Naive thymus-derived CD4-positive, alpha-beta T cell (primary cell): ENCODE measurements at regions not wholly inside any gene's neighbourhood (a gene's known extent, or its start where the extent isn't known, plus 50 kb on each side); places are given as distances from the start of the nearest gene placed in this dataset.
A peak's percentile ranks its signal among the peaks of the same experiment; 100 is the strongest.

Experiments
- ATAC-seq: fragments of 150-1000 bp; cut with Tn5 transposase; 2 replicates; pipeline ENCODE4 v1.10.0; 2021; ENCODE audit warnings: mild to moderate bottlenecking, moderate library complexity
- CTCF ChIA-PET: fragments of 350-600 bp; sonication (Branson Sonifier 250); formaldehyde crosslinking; loops from one replicate; lab custom pipeline; 2021; ENCODE audit warnings: antibody characterized with exemption; lab: Charles Lee
- POLR2A ChIA-PET: fragments of 350-600 bp; sonication (Branson Sonifier 250); formaldehyde crosslinking; loops from one replicate; lab custom pipeline; 2021; ENCODE audit warnings: antibody characterized with exemption, inconsistent platforms; lab: Charles Lee
- DNase-seq, 9 donors: peaks; one replicate each; pipeline versions ENCODE4 v3.0.0 to v3.0.0-alpha.2; 2020 to 2022; ENCODE audit warnings: mixed read lengths in 1 of 9
- H3K27ac ChIP-seq: one replicate; pipeline ENCODE4 v1.7.0; 2013; ENCODE audit warnings: mild to moderate bottlenecking, low read depth, low read length, moderate library complexity
- H3K27me3 ChIP-seq, 2 donors: one replicate each; pipeline ENCODE4 v1.7.0; 2013; ENCODE audit warnings: low read length in 2 of 2, mild to moderate bottlenecking in 2 of 2, moderate library complexity in 2 of 2; ENCODE audit not compliant: control insufficient read depth in 2 of 2, insufficient read depth in 2 of 2
- H3K36me3 ChIP-seq, 3 experiments: 1 replicate in 2 of 3; 2 replicates in 1 of 3; pipeline ENCODE4 v1.7.0; 2013; ENCODE audit warnings: low read length in 3 of 3, mild to moderate bottlenecking in 3 of 3, moderate library complexity in 1 of 3; ENCODE audit not compliant: insufficient read depth in 3 of 3, control insufficient read depth in 2 of 3
- H3K4me1 ChIP-seq, 2 donors: one replicate each; pipeline ENCODE4 v1.7.0; 2013; ENCODE audit warnings: low read length in 2 of 2, mild to moderate bottlenecking in 2 of 2, moderate library complexity in 1 of 2; ENCODE audit not compliant: control insufficient read depth in 2 of 2, insufficient read depth in 2 of 2
- H3K4me3 ChIP-seq: 2 replicates; pipeline ENCODE4 v1.7.0; 2013; ENCODE audit warnings: mild to moderate bottlenecking, low read length
- H3K9me3 ChIP-seq, 3 experiments: 1 replicate in 2 of 3; 2 replicates in 1 of 3; pipeline ENCODE4 v1.7.0; 2013; ENCODE audit warnings: low read length in 3 of 3; ENCODE audit not compliant: control insufficient read depth in 2 of 3
- H3K27ac Mint-ChIP-seq, 9 donors: one replicate each; pipeline ENCODE4 v1.8.0; 2020 to 2022; ENCODE audit warnings: mixed read lengths in 9 of 9, mild to moderate bottlenecking in 8 of 9, moderate library complexity in 5 of 9, inconsistent platforms in 2 of 9
- H3K27me3 Mint-ChIP-seq, 5 donors: one replicate each; pipeline ENCODE4 v1.8.0; 2021 to 2022; ENCODE audit warnings: mixed read lengths in 5 of 5, mild to moderate bottlenecking in 1 of 5
- H3K36me3 Mint-ChIP-seq, 5 donors: one replicate each; pipeline ENCODE4 v1.8.0; 2020 to 2022; ENCODE audit warnings: mixed read lengths in 5 of 5, mild to moderate bottlenecking in 3 of 5, inconsistent platforms in 1 of 5
- H3K4me1 Mint-ChIP-seq, 7 donors: one replicate each; pipeline ENCODE4 v1.8.0; 2020 to 2022; ENCODE audit warnings: mixed read lengths in 7 of 7, mild to moderate bottlenecking in 3 of 7, inconsistent platforms in 1 of 7
- H3K4me3 Mint-ChIP-seq, 10 donors: one replicate each; pipeline ENCODE4 v1.8.0; 2020 to 2022; ENCODE audit warnings: mild to moderate bottlenecking in 10 of 10, mixed read lengths in 10 of 10, moderate library complexity in 6 of 10, inconsistent platforms in 2 of 10
- H3K9me3 Mint-ChIP-seq, 11 donors: one replicate each; pipeline ENCODE4 v1.8.0; 2020 to 2022; ENCODE audit warnings: mixed read lengths in 11 of 11, mild to moderate bottlenecking in 4 of 11, inconsistent platforms in 1 of 11, moderate library complexity in 1 of 11
- intact Hi-C, 2 donors: fragments of 100-400 bp; cut with micrococcal nuclease; formaldehyde crosslinking; loops; one replicate each; pipeline ENCODE4 v1.15.1; 2023

- no peak overlapping the region for H3K27ac ChIP-seq
- no peaks in the 10 kb centered on the region for H3K27me3 ChIP-seq
- DNase-seq (no peak), ATAC-seq (no peak)
- H3K36me3 Mint-ChIP-seq, result peaks cover 0 to 2% (median 0%) of the 10 kb centered on the region in 5 donors
- no peak overlapping the region for H3K27ac Mint-ChIP-seq
- ChIA-PET CTCF (interaction anchor here (0.5 kb wide), 1 partner anchor 155 kb away, joined by 3 read pairs; no protein-coding TSS in a partner anchor), POLR2A (interaction anchor here (1.5 to 1.6 kb wide), 3 partner anchors 18 to 83 kb away, joined by 3 to 5 read pairs (median 4); no protein-coding TSS in a partner anchor)
- H3K36me3 ChIP-seq, result no peaks in the 10 kb centered on the region
- H3K9me3 Mint-ChIP-seq, result peaks cover 0 to 4% (median 0%) of the 10 kb centered on the region in 11 donors
- peaks cover 0 to 19% (median 16%) of the 10 kb centered on the region in 7 donors for H3K4me1 Mint-ChIP-seq
- peaks cover 0 to 9% of the 10 kb centered on the region in 2 donors for H3K4me1 ChIP-seq
- no peak overlapping the region for H3K4me3 Mint-ChIP-seq
- no peak overlapping the region for H3K4me3 ChIP-seq
- H3K9me3 ChIP-seq, result no peaks in the 10 kb centered on the region
- intact Hi-C loops, result no loop called here
- peaks cover 0 to 14% (median 0%) of the 10 kb centered on the region in 5 donors for H3K27me3 Mint-ChIP-seq
Observed at GRCh38 chr1:226816576-226816975, 53.8 kb upstream of the PSEN2 start.

DNA sequence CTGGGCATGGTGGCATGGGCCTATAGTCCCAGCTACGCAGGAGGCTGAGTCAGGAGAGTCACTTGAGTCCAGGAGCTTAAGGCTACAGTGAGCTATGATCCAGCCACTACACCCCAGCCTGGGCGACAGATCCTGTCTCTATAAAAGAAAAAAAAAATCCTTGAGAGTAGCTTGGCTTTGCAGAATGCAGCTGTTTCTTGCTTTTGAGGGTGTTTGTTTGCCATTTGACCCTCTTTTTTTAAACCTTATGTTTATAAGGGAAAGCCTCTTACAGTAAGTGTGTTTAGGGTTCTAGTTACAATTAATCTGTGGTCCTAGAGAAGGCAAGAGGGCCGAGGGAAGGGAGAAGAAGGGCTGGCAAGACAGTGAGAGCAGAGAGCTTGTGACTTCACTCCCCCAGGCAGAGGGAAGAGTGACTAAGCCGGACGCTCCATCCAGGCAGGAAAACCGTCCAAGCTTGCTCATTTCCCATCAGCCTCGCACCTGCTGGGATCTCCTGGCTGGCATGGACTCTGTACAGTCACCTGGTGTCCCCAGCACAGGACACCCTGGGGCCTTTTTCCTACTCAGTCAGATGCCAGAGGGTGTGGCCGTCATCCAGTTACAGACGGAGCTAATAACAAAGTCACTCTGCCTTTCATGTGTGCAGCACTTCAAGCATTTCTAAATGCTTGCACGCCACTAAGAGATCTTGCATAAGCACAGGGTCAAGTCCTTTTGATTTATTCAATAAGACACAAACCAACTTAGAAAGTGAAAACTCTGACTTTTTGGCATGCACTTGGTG is 55.5 kb upstream of the PSEN2 start:
- H3K9me3 Mint-ChIP-seq, result peaks cover 0 to 4% (median 0%) of the 10 kb centered on the region in 11 donors
- peaks cover 0 to 3% (median 0%) of the 10 kb centered on the region in 5 donors for H3K36me3 Mint-ChIP-seq
- ChIA-PET CTCF (interaction anchor here (0.6 to 1.5 kb wide), 5 partner anchors 9 to 173 kb away, joined by 3 to 4 read pairs (median 3); no protein-coding TSS in a partner anchor), POLR2A (interaction anchor here (1.1 to 1.6 kb wide), 2 partner anchors 82 to 182 kb away, joined by 3 read pairs; no protein-coding TSS in a partner anchor)
- H3K27ac Mint-ChIP-seq, result peak overlapping the region in 6 of 9 donors; percentile 5 to 80 (median 32)
- H3K9me3 ChIP-seq, result no peaks in the 10 kb centered on the region
- no peak overlapping the region for H3K4me3 ChIP-seq
- no peak for ATAC-seq
- peaks cover 0 to 19% (median 16%) of the 10 kb centered on the region in 7 donors for H3K4me1 Mint-ChIP-seq
- H3K27me3 Mint-ChIP-seq, result peaks cover 0 to 12% (median 0%) of the 10 kb centered on the region in 5 donors
- intact Hi-C loops, result loop anchor here in 1 of 2 donors (2.0 kb wide), 1 partner anchor 16 kb away; no protein-coding TSS in a partner anchor
- H3K27me3 ChIP-seq, result no peaks in the 10 kb centered on the region
- peak overlapping the region in 2 of 10 donors; percentile 8 to 46 for H3K4me3 Mint-ChIP-seq
- H3K36me3 ChIP-seq, result no peaks in the 10 kb centered on the region
- H3K4me1 ChIP-seq, result peaks cover 0 to 9% of the 10 kb centered on the region in 2 donors
- no peak for DNase-seq
- no peak overlapping the region for H3K27ac ChIP-seq

DNA sequence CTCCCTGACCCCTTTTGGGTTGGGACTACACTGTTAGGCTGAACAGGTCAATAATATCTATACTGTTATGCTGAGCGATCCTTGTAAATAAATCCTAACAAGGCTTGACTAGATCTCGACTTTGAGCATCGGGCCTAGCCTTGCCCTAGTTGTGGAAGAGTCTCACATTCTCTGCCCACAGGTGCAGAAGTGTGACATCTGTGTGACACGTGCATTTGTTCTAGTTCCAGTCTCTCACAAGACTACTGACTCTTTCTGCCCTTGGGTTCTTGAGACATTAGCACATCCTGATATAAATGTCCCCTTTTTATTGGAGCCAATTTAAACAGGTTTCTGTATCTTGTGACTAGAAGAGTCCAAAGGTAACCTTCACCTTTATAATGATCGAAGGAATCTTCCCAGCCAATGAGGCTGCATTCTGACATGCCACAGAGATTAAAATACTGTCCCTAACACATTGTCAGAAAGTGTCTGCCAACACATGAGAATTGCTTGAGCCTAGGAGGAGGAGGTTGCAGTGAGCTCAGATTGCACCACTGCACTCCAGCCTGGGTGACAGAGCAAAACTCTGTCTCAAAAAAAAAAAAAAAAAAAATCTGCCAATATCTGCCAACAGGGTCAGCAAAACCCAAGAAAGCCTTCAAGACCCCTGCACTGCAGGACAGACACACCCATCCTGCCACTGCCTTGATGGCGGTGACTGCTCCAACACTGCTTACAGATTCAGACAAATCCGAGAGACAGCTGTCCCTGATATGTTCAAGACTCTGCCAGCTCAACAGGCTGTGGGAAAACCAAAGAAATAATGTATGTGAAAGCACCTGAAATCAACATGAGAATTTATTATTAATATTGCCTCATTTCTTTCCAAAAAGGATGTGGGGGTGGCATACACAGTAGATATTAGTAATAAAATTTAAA is 56.5 kb upstream of the PSEN2 start:
- peaks cover 0 to 4% (median 0%) of the 10 kb centered on the region in 11 donors for H3K9me3 Mint-ChIP-seq
- no peaks in the 10 kb centered on the region for H3K36me3 ChIP-seq
- H3K27ac Mint-ChIP-seq, result peak overlapping the region in 2 of 9 donors; percentile 21 to 46
- intact Hi-C loops, result loop anchor here in 1 of 2 donors (2.0 kb wide), 1 partner anchor 15 kb away; no protein-coding TSS in a partner anchor
- no peak for DNase-seq
- peaks cover 0 to 9% of the 10 kb centered on the region in 2 donors for H3K4me1 ChIP-seq
- H3K4me3 ChIP-seq, result no peak overlapping the region
- H3K4me1 Mint-ChIP-seq, result peaks cover 0 to 21% (median 16%) of the 10 kb centered on the region in 7 donors
- no peaks in the 10 kb centered on the region for H3K9me3 ChIP-seq
- no peak for ATAC-seq
- H3K27ac ChIP-seq, result no peak overlapping the region
- POLR2A ChIA-PET, result no interaction called here
- H3K27me3 Mint-ChIP-seq, result peaks cover 0 to 11% (median 0%) of the 10 kb centered on the region in 5 donors
- peaks cover 0 to 3% (median 0%) of the 10 kb centered on the region in 5 donors for H3K36me3 Mint-ChIP-seq
- no peaks in the 10 kb centered on the region for H3K27me3 ChIP-seq
- no peak overlapping the region for H3K4me3 Mint-ChIP-seq
- CTCF ChIA-PET, result interaction anchor here (0.7 to 1.5 kb wide), 3 partner anchors 8 to 172 kb away, joined by 3 to 4 read pairs (median 3); no protein-coding TSS in a partner anchor

GRCh38 chr1:226810681-226811080 is 59.7 kb upstream of the PSEN2 start:
- peaks cover 7 to 24% (median 23%) of the 10 kb centered on the region in 7 donors for H3K4me1 Mint-ChIP-seq
- Histone ChIP-seq H3K4me1 (peaks cover 0 to 8% of the 10 kb centered on the region in 2 donors), H3K4me3 (no peak overlapping the region), H3K27me3 (no peaks in the 10 kb centered on the region), H3K36me3 (no peaks in the 10 kb centered on the region), H3K27ac (no peak overlapping the region), H3K9me3 (no peaks in the 10 kb centered on the region)
- POLR2A ChIA-PET, result interaction anchor here (0.9 to 1.1 kb wide), 3 partner anchors 13 to 72 kb away, joined by 3 to 5 read pairs (median 3); no protein-coding TSS in a partner anchor
- H3K36me3 Mint-ChIP-seq, result peaks cover 0 to 3% (median 0%) of the 10 kb centered on the region in 5 donors
- CTCF ChIA-PET, result no interaction called here
- H3K27ac Mint-ChIP-seq, result peak overlapping the region in 1 of 9 donors; percentile 33
- ATAC-seq (no peak), DNase-seq (no peak)
- H3K4me3 Mint-ChIP-seq, result no peak overlapping the region
- peaks cover 0 to 2% (median 0%) of the 10 kb centered on the region in 11 donors for H3K9me3 Mint-ChIP-seq
- intact Hi-C loops, result no loop called here
- peaks cover 0 to 4% (median 0%) of the 10 kb centered on the region in 5 donors for H3K27me3 Mint-ChIP-seq

- Mint-ChIP-seq H3K36me3 (peaks cover 0 to 3% (median 0%) of the 10 kb centered on the region in 5 donors), H3K27me3 (peaks cover 0 to 4% (median 0%) of the 10 kb centered on the region in 5 donors), H3K27ac (no peak overlapping the region), H3K9me3 (peaks cover 0 to 2% (median 0%) of the 10 kb centered on the region in 11 donors), H3K4me3 (no peak overlapping the region), H3K4me1 (peaks cover 5 to 24% (median 22%) of the 10 kb centered on the region in 7 donors)
- ATAC-seq, result no peak
- no peaks in the 10 kb centered on the region for H3K27me3 ChIP-seq
- POLR2A ChIA-PET, result interaction anchor here (1.0 kb wide), 1 partner anchor 72 kb away, joined by 3 read pairs; no protein-coding TSS in a partner anchor
- CTCF ChIA-PET, result no interaction called here
- intact Hi-C loops, result no loop called here
- no peak overlapping the region for H3K27ac ChIP-seq
- H3K36me3 ChIP-seq, result no peaks in the 10 kb centered on the region
- DNase-seq, result no peak
- peaks cover 0 to under 1% of the 10 kb centered on the region in 2 donors for H3K4me1 ChIP-seq
- no peak overlapping the region for H3K4me3 ChIP-seq
- no peaks in the 10 kb centered on the region for H3K9me3 ChIP-seq
Observed at GRCh38 chr1:226809785-226810571, 60.4 kb upstream of the PSEN2 start.
